A549 (cell line): ENCODE measurements at regions not wholly inside any gene's neighbourhood (a gene's known extent, or its start where the extent isn't known, plus 50 kb on each side); places are given as distances from the start of the nearest gene placed in this dataset.

Source experiments
- ATAC-seq, 2 experiments: fragments of 200-7000 bp in 1 of 2; fragments of >200 bp in 1 of 2; cut with Nextera tagmentation in 1 of 2; cut with Tn5 transposase in 1 of 2; 3 replicates each; pipeline versions ENCODE4 v1.8.0 to v1.9.1; 2018 to 2020; ENCODE audit warnings: mild to moderate bottlenecking in 1 of 2, moderate library complexity in 1 of 2
- CTCF ChIA-PET: fragments of 300-600 bp; sonication (Branson Sonifier 250); formaldehyde crosslinking; extraction: SDS; loops from one replicate; lab custom pipeline; 2021; ENCODE audit warnings: antibody characterized with exemption, inconsistent platforms; lab: Yijun Ruan, JAX
- POLR2A ChIA-PET: fragments of 350-600 bp; formaldehyde crosslinking; extraction: SDS; loops from one replicate; lab custom pipeline; 2021; ENCODE audit warnings: antibody characterized with exemption, inconsistent platforms; lab: Yijun Ruan, JAX
- DNase-seq, 2 experiments: peaks; one replicate each; pipeline versions ENCODE4 v3.0.0 to v3.0.0-alpha.2; 2011 to 2016; ENCODE audit warnings: low read depth in 1 of 2, low spot score in 1 of 2
- FAIRE-seq: peaks from 2 replicates; lab custom pipeline; 2011; peaks lifted over from hg19 to GRCh38; lab: Jason Lieb, UNC
- H3K27ac ChIP-seq, 2 experiments: fragments of >200 bp; sonication (Bioruptor Twin); formaldehyde crosslinking; 3 replicates each; pipeline ENCODE4 v1.5.1; 2016 to 2017
- H3K4me1 ChIP-seq: fragments of >200 bp; sonication (Bioruptor Twin); formaldehyde crosslinking; 3 replicates; pipeline ENCODE4 v1.6.1; 2016
- H3K4me2 ChIP-seq: fragments of >200 bp; sonication (Bioruptor Twin); formaldehyde crosslinking; 3 replicates; pipeline ENCODE4 v1.6.1; 2016
- H3K4me3 ChIP-seq: fragments of >200 bp; sonication (Bioruptor Twin); formaldehyde crosslinking; 3 replicates; pipeline ENCODE4 v1.5.1; 2016
- H3K9me3 ChIP-seq: fragments of >200 bp; sonication (Bioruptor Twin); formaldehyde crosslinking; 3 replicates; pipeline ENCODE4 v1.6.1; 2016
- CEBPB ChIP-seq, 2 experiments: fragments of >200 bp in 1 of 2; sonication (Bioruptor Twin) in 1 of 2; formaldehyde crosslinking in 1 of 2; IDR thresholded peaks; 2 replicates each; pipeline ENCODE4 v1.6.1; 2012 to 2016
- CHD4 ChIP-seq: fragments of 200-600 bp; sonication (generic); IDR thresholded peaks from 2 replicates; pipeline ENCODE4 v1.6.1; 2016; ENCODE audit warnings: antibody characterized with exemption, mild to moderate bottlenecking, borderline replicate concordance
- CTCF ChIP-seq: fragments of >200 bp; sonication (Bioruptor Twin); formaldehyde crosslinking; IDR thresholded peaks from 3 replicates; pipeline ENCODE4 v1.5.1; 2016
- E2F6 ChIP-seq: IDR thresholded peaks from 2 replicates; pipeline ENCODE4 v1.6.1; 2012; ENCODE audit warnings: low read depth, borderline replicate concordance
- EHF ChIP-seq: fragments of 250-450 bp; sonication (Bioruptor Pico); IDR thresholded peaks from 2 replicates; pipeline ENCODE4 v1.5.0; 2020; ENCODE audit warnings: mild to moderate bottlenecking
- EHMT2 ChIP-seq: fragments of 200-600 bp; sonication (generic); IDR thresholded peaks from 2 replicates; pipeline ENCODE4 v1.6.1; 2016; ENCODE audit warnings: antibody characterized with exemption, low read depth, mild to moderate bottlenecking, moderate library complexity
- ELK1 ChIP-seq: fragments of 150-350 bp; IDR thresholded peaks from 2 replicates; pipeline ENCODE4 v1.6.1; 2014; ENCODE audit warnings: low read depth, mild to moderate bottlenecking, low read length
- ESRRA ChIP-seq: fragments of 150-350 bp; IDR thresholded peaks from 2 replicates; pipeline ENCODE4 v1.6.1; 2014; ENCODE audit warnings: mild to moderate bottlenecking, low read length, borderline replicate concordance
- FOXS1 ChIP-seq: fragments of 250-450 bp; sonication (Bioruptor Pico); IDR thresholded peaks from 2 replicates; pipeline ENCODE4 v1.5.0; 2020; ENCODE audit warnings: mild to moderate bottlenecking, moderate library complexity
- GATA3 ChIP-seq: IDR thresholded peaks from 2 replicates; pipeline ENCODE4 v1.6.1; 2012; ENCODE audit warnings: borderline replicate concordance
- HMGXB4 ChIP-seq: fragments of 250-450 bp; sonication (Bioruptor Pico); IDR thresholded peaks from 2 replicates; pipeline ENCODE4 v1.5.0; 2021; ENCODE audit warnings: mild to moderate bottlenecking, moderate library complexity, borderline replicate concordance
- HOXB13 ChIP-seq: fragments of 250-450 bp; sonication (Bioruptor Pico); IDR thresholded peaks from 2 replicates; pipeline ENCODE4 v1.5.0; 2020; ENCODE audit warnings: low read depth, mild to moderate bottlenecking, moderate library complexity
- HOXB5 ChIP-seq: fragments of 250-450 bp; sonication (Bioruptor Pico); IDR thresholded peaks from 2 replicates; pipeline ENCODE4 v1.5.0; 2020; ENCODE audit warnings: mild to moderate bottlenecking, moderate library complexity
- KDM5A ChIP-seq: fragments of 200-600 bp; sonication (generic); IDR thresholded peaks from 2 replicates; pipeline ENCODE4 v1.6.1; 2016; ENCODE audit warnings: antibody characterized with exemption, mild to moderate bottlenecking
- MAFK ChIP-seq: fragments of 450-650 bp; IDR thresholded peaks from 2 replicates; pipeline ENCODE4 v1.6.1; 2014; ENCODE audit not compliant: partially characterized antibody
- MAX ChIP-seq: IDR thresholded peaks from 2 replicates; pipeline ENCODE4 v1.6.1; 2012
- MAZ ChIP-seq: fragments of 150-350 bp; IDR thresholded peaks from 2 replicates; pipeline ENCODE4 v1.6.1; 2014; ENCODE audit warnings: antibody characterized with exemption, low read depth, low read length, borderline replicate concordance
- NR3C1 ChIP-seq: fragments of >200 bp; sonication (Bioruptor Twin); formaldehyde crosslinking; IDR thresholded peaks from 3 replicates; pipeline ENCODE4 v1.6.1; 2017
- POLR2A ChIP-seq: IDR thresholded peaks from 2 replicates; pipeline ENCODE4 v1.6.1; 2012; ENCODE audit warnings: mild to moderate bottlenecking, low read length
- RARB ChIP-seq: fragments of 250-450 bp; sonication (Bioruptor Pico); IDR thresholded peaks from 2 replicates; pipeline ENCODE4 v1.8.0; 2021; ENCODE audit warnings: mild to moderate bottlenecking, moderate library complexity
- REST ChIP-seq: fragments of 200-600 bp; sonication (generic); IDR thresholded peaks from 2 replicates; pipeline ENCODE4 v1.6.1; 2016; ENCODE audit warnings: antibody characterized with exemption, mild to moderate bottlenecking, moderate library complexity
- SMC3 ChIP-seq: fragments of >200 bp; sonication (Bioruptor Twin); formaldehyde crosslinking; IDR thresholded peaks from 3 replicates; pipeline ENCODE4 v1.6.1; 2018; ENCODE audit warnings: inconsistent platforms
- TFCP2L1 ChIP-seq: fragments of 250-450 bp; sonication (Bioruptor Pico); IDR thresholded peaks from 2 replicates; pipeline ENCODE4 v1.5.0; 2021; ENCODE audit warnings: mild to moderate bottlenecking
- ZFP36 ChIP-seq: fragments of 450-650 bp; IDR thresholded peaks from 2 replicates; pipeline ENCODE4 v1.6.1; 2014; ENCODE audit warnings: borderline replicate concordance; ENCODE audit not compliant: partially characterized antibody
- ZNF302 ChIP-seq: fragments of 250-450 bp; sonication (Bioruptor Pico); IDR thresholded peaks from 2 replicates; pipeline ENCODE4 v1.9.0; 2021; ENCODE audit warnings: inconsistent platforms, mild to moderate bottlenecking, moderate library complexity
- WGBS: methylation state at CpG from one replicate; pipeline ENCODE4 v1.1.6; 2017; ENCODE audit errors: missing lambda C conversion rate; 5-methylcytosine and 5-hydroxymethylcytosine counted together

- no peak overlapping the region for H3K4me3 ChIP-seq
- WGBS: 15% methylated on average over 2 of the region's 2 CpGs
- H3K27ac ChIP-seq: no peak overlapping the region
- no peak for FAIRE-seq
- H3K4me1 ChIP-seq: no peaks in the 10 kb centered on the region
- TF ChIP-seq FOXS1 (no peak), TFCP2L1 (CRISPR knock-in tag) (no peak), SMC3 (no peak), EHF (CRISPR knock-in tag) (no peak), POLR2A (no peak), CTCF (no peak), CHD4 (no peak), ELK1 (no peak), HMGXB4 (CRISPR knock-in tag) (no peak)
- no peak for ATAC-seq
- CTCF ChIA-PET: no interaction called here
- no peak for DNase-seq
- no peak overlapping the region for H3K4me2 ChIP-seq
- H3K9me3 ChIP-seq: no peaks in the 10 kb centered on the region
- POLR2A ChIA-PET: no interaction called here
Measured at GRCh38 chr15:95032156-95032555, 800.8 kb downstream of the MCTP2 start.

- ATAC-seq (no peak), FAIRE-seq (no peak), DNase-seq (no peak)
- no peak for TF ChIP-seq HOXB13 (CRISPR knock-in tag)
- no peak for TF ChIP-seq MAFK
- no peak for TF ChIP-seq CEBPB (IDR thresholded peaks at IDR 0.05)
- TF ChIP-seq E2F6: no peak
- no peak for TF ChIP-seq ZNF302 (CRISPR knock-in tag)
- no peak for TF ChIP-seq TFCP2L1 (CRISPR knock-in tag)
- no peak for TF ChIP-seq POLR2A
- TF ChIP-seq RARB (CRISPR knock-in tag): no peak
- no peak for TF ChIP-seq KDM5A
- no peak overlapping the region for H3K4me2 ChIP-seq
- H3K4me1 ChIP-seq: no peaks in the 10 kb centered on the region
- ChIA-PET CTCF (no interaction called here), POLR2A (no interaction called here)
- no peak overlapping the region for H3K4me3 ChIP-seq
- no peak overlapping the region for H3K27ac ChIP-seq
- H3K9me3 ChIP-seq: no peaks in the 10 kb centered on the region
- 17% methylated on average over 3 of the region's 3 CpGs for WGBS
Measured at GRCh38 chr15:95035106-95035505, 803.7 kb downstream of the MCTP2 start.

- no peak for FAIRE-seq
- no peak for ATAC-seq
- CTCF ChIA-PET: no interaction called here
- H3K9me3 ChIP-seq: no peaks in the 10 kb centered on the region
- DNase-seq: no peak
- POLR2A ChIA-PET: no interaction called here
- no peak overlapping the region for H3K27ac ChIP-seq
- no peak overlapping the region for H3K4me3 ChIP-seq
- WGBS: 25% methylated on average over 1 of the region's 1 CpG
- H3K4me1 ChIP-seq: no peaks in the 10 kb centered on the region
- no peak overlapping the region for H3K4me2 ChIP-seq
- TF ChIP-seq KDM5A (no peak), EHMT2 (no peak), NR3C1 (no peak), RARB (CRISPR knock-in tag) (no peak), TFCP2L1 (CRISPR knock-in tag) (no peak), MAZ (no peak), ZFP36 (no peak), REST (no peak), ZNF302 (CRISPR knock-in tag) (no peak), E2F6 (no peak), MAX (no peak), GATA3 (no peak), ESRRA (no peak), MAFK (no peak), HOXB5 (CRISPR knock-in tag) (no peak)
Measured at GRCh38 chr15:95041297-95041696, 809.9 kb downstream of the MCTP2 start.
